ENCODE measurements at regions not wholly inside any gene's neighbourhood (a gene's known extent, or its start where the extent isn't known, plus 50 kb on each side); places are given as distances from the start of the nearest gene placed in this dataset.

DNA sequence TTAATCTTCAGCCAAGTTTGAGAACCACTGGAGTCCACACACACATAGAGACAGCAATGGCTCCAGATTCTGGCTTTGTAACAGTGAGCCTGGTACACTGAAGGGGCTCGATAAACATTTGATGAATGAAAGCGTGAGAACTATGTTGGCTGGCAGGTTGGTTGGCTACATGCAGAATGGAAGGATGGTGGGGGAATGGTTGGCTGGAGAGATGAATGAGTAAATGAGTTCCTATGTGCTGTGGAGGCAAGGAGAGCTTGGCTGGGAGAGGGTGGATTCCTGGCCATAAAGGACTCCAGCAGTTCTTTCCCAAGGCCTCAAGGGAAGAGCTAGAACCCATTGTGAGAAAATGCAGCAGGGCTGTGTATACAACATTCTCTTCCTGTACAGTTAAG lies 168.0 kb upstream of the NECTIN1 start:
- Histone ChIP-seq H2AFZ (replicated peaks; ENCODE audit: low read length, poor library complexity) (no peak overlapping the region), H3K23ac (ENCODE audit: low read depth, low read length) (no peak overlapping the region), H3K9me1 (ENCODE audit: insufficient read depth, low read length) (no peaks in the 10 kb centered on the region), H2AK5ac (ENCODE audit: low read depth, low read length) (no peak overlapping the region), H2BK5ac (ENCODE audit: low read depth, low read length, poor library complexity, severe bottlenecking) (no peak overlapping the region), H4K5ac (ENCODE audit: low read depth, low read length) (no peak overlapping the region), H3K14ac (replicated peaks; ENCODE audit: low read depth, low read length) (no peak overlapping the region), H4K91ac (ENCODE audit: insufficient read depth, low read depth, low read length) (no peak overlapping the region), H4K20me1 (ENCODE audit: insufficient read depth, low read length) (no peaks in the 10 kb centered on the region), H3K79me1 (ENCODE audit: low read depth in 1 of 2, low read length in 2 of 2) (no peaks in the 10 kb centered on the region), H3K56ac (ENCODE audit: extremely low read depth, insufficient read depth, low read length) (no peak overlapping the region), H3K9me3 (ENCODE audit: control insufficient read depth, insufficient read depth, low read length) (no peaks in the 10 kb centered on the region), H3K4me3 (ENCODE audit: insufficient read depth, low read depth, low read length) (no peak overlapping the region), H3K4ac (ENCODE audit: low read depth, low read length) (no peak overlapping the region), H2BK15ac (ENCODE audit: low read depth, low read length) (no peak overlapping the region), H3K27me3 (ENCODE audit: control insufficient read depth, insufficient read depth, low read length) (peaks cover 21% of the 10 kb centered on the region), H2AK9ac (replicated peaks; ENCODE audit: low read depth, low read length, poor library complexity) (no peak overlapping the region), H3K18ac (ENCODE audit: low read depth, low read length) (no peak overlapping the region), H2BK120ac (ENCODE audit: low read depth, low read length) (no peak overlapping the region), H3K4me1 (ENCODE audit: control insufficient read depth, insufficient read depth, low read length) (no peaks in the 10 kb centered on the region), H2BK20ac (ENCODE audit: low read depth, low read length) (no peak overlapping the region), H3K4me2 (ENCODE audit: low read depth, low read length) (no peak overlapping the region), H3K36me3 (ENCODE audit: control insufficient read depth, insufficient read depth, low read length) (no peaks in the 10 kb centered on the region), H4K8ac (ENCODE audit: low read depth in 2 of 2, low read length in 2 of 2) (no peak overlapping the region), H3K27ac (ENCODE audit: insufficient read depth, low read length) (no peak overlapping the region), H3K9ac (ENCODE audit: low read depth, low read length) (no peak overlapping the region)
- POLR2A ChIA-PET (ENCODE audit: unreplicated experiment) = no interaction called here
- TF ChIP-seq RCOR1 (IDR thresholded peaks at IDR 0.05; ENCODE audit: insufficient replicate concordance, low read length) (no peak), MAFK (IDR thresholded peaks at IDR 0.05; ENCODE audit: low read depth, low read length) (no peak), RFX5 (IDR thresholded peaks at IDR 0.05; ENCODE audit: low read depth, low read length) (no peak), BHLHE40 (IDR thresholded peaks at IDR 0.05; ENCODE audit: low read depth, low read length) (no peak), POLR2A (IDR thresholded peaks at IDR 0.05; ENCODE audit: low read depth, low read length) (no peak), SMC3 (IDR thresholded peaks at IDR 0.05; ENCODE audit: low read depth, low read length) (no peak), CEBPB (IDR thresholded peaks at IDR 0.05; ENCODE audit: low read depth, low read length) (no peak), RAD21 (IDR thresholded peaks at IDR 0.05; ENCODE audit: low read length) (no peak), NFE2L2 (IDR thresholded peaks at IDR 0.05; ENCODE audit: low read depth, low read length) (no peak), MAZ (IDR thresholded peaks at IDR 0.05; ENCODE audit: borderline replicate concordance, low read depth, low read length) (no peak), MXI1 (IDR thresholded peaks at IDR 0.05; ENCODE audit: borderline replicate concordance, low read depth, low read length) (no peak), CHD1 (IDR thresholded peaks at IDR 0.05; ENCODE audit: low read depth, low read length) (no peak), FOS (IDR thresholded peaks at IDR 0.05; ENCODE audit: low read depth, low read length) (no peak)
- TF ChIP-seq, protein P1, sequence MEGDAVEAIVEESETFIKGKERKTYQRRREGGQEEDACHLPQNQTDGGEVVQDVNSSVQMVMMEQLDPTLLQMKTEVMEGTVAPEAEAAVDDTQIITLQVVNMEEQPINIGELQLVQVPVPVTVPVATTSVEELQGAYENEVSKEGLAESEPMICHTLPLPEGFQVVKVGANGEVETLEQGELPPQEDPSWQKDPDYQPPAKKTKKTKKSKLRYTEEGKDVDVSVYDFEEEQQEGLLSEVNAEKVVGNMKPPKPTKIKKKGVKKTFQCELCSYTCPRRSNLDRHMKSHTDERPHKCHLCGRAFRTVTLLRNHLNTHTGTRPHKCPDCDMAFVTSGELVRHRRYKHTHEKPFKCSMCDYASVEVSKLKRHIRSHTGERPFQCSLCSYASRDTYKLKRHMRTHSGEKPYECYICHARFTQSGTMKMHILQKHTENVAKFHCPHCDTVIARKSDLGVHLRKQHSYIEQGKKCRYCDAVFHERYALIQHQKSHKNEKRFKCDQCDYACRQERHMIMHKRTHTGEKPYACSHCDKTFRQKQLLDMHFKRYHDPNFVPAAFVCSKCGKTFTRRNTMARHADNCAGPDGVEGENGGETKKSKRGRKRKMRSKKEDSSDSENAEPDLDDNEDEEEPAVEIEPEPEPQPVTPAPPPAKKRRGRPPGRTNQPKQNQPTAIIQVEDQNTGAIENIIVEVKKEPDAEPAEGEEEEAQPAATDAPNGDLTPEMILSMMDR (conservative IDR thresholded peaks at IDR 0.05; ENCODE audit: low read depth, low read length) = no peak
- TF ChIP-seq, protein P2, sequence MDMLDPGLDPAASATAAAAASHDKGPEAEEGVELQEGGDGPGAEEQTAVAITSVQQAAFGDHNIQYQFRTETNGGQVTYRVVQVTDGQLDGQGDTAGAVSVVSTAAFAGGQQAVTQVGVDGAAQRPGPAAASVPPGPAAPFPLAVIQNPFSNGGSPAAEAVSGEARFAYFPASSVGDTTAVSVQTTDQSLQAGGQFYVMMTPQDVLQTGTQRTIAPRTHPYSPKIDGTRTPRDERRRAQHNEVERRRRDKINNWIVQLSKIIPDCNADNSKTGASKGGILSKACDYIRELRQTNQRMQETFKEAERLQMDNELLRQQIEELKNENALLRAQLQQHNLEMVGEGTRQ (IDR thresholded peaks at IDR 0.05; ENCODE audit: low read depth, low read length) = no peak
- TF ChIP-seq, protein P3, sequence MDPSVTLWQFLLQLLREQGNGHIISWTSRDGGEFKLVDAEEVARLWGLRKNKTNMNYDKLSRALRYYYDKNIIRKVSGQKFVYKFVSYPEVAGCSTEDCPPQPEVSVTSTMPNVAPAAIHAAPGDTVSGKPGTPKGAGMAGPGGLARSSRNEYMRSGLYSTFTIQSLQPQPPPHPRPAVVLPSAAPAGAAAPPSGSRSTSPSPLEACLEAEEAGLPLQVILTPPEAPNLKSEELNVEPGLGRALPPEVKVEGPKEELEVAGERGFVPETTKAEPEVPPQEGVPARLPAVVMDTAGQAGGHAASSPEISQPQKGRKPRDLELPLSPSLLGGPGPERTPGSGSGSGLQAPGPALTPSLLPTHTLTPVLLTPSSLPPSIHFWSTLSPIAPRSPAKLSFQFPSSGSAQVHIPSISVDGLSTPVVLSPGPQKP (IDR thresholded peaks at IDR 0.05; ENCODE audit: borderline replicate concordance, low read depth, low read length) = no peak
- no TSS peak for BruUV-seq (replicated peaks)
- DNase-seq = no peak
- intact Hi-C loops (cut with micrococcal nuclease) = no loop called here
- 47% methylated on average over 2 of the region's 2 CpGs; no CpG with 5 or more reads in 1 of the 2 experiments for WGBS, 2 experiments (ENCODE audit: extremely low coverage in 2 of 2, insufficient read length in 1 of 2)
- ATAC-seq (ENCODE audit: low read depth) = no peak
- in situ Hi-C loops (cut with MboI; ENCODE audit: low sequenced_read_pairs) = no loop called here
- dilution Hi-C loops (cut with HindIII; ENCODE audit: low sequenced_read_pairs, unreplicated experiment) = no loop called here
- CTCF ChIA-PET = interaction anchor here (0.6 kb wide), 1 partner anchor 602 kb away, joined by 3 read pairs; no protein-coding TSS in a partner anchor

Measured in IMR-90 (cell line).